ENCODE measurements at regions not wholly inside any gene's neighbourhood (a gene's known extent, or its start where the extent isn't known, plus 50 kb on each side); places are given as distances from the start of the nearest gene placed in this dataset.

DNA sequence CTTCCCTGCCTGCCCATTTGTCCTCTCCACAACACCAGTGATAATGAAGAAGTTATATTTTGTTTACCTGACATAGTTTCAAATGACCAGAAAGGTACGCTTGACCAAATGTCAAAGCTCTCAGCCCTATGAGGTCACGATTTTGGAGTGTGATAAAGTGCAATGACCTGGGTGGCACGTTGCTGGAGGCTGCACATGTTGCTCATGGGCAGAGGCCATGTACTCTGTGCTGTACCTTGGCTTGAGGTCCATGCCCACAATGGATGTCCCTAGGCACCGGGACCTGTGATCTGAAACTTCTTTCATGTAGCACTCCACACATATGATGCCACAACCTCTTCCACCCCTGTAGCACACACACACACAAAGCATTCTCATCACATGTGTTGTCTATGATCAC, 164.0 kb upstream of the HEY2 start:
- no peaks in the 10 kb centered on the region for H4K20me1 ChIP-seq (ENCODE audit: insufficient read depth, low read length)
- no peaks in the 10 kb centered on the region for H3K9me2 ChIP-seq (ENCODE audit: low read depth, low read length)
- no peak overlapping the region for H3K4me3 ChIP-seq (ENCODE audit: low read depth, low read length, poor library complexity, severe bottlenecking)
- no peaks in the 10 kb centered on the region for H3F3A ChIP-seq (ENCODE audit: insufficient read depth, low read length)
- H3K4me1 ChIP-seq (ENCODE audit: insufficient read depth, low read length, severe bottlenecking), result peaks cover 42% of the 10 kb centered on the region
- no peaks in the 10 kb centered on the region for H3K27me3 ChIP-seq (ENCODE audit: insufficient read depth, low read length)
- TF ChIP-seq, protein P1, sequence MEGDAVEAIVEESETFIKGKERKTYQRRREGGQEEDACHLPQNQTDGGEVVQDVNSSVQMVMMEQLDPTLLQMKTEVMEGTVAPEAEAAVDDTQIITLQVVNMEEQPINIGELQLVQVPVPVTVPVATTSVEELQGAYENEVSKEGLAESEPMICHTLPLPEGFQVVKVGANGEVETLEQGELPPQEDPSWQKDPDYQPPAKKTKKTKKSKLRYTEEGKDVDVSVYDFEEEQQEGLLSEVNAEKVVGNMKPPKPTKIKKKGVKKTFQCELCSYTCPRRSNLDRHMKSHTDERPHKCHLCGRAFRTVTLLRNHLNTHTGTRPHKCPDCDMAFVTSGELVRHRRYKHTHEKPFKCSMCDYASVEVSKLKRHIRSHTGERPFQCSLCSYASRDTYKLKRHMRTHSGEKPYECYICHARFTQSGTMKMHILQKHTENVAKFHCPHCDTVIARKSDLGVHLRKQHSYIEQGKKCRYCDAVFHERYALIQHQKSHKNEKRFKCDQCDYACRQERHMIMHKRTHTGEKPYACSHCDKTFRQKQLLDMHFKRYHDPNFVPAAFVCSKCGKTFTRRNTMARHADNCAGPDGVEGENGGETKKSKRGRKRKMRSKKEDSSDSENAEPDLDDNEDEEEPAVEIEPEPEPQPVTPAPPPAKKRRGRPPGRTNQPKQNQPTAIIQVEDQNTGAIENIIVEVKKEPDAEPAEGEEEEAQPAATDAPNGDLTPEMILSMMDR (IDR thresholded peaks at IDR 0.05; ENCODE audit: low read length), result no peak
- TF ChIP-seq EZH2 (IDR thresholded peaks at IDR 0.05; ENCODE audit: borderline replicate concordance, low read length), result no peak
- H3K4me2 ChIP-seq (ENCODE audit: low read length), result no peak overlapping the region; the same call in 1 of the 2 replicates
- H3K79me2 ChIP-seq (ENCODE audit: insufficient read depth, low read length), result no peaks in the 10 kb centered on the region
- peak overlapping the region; percentile 48 for H3K27ac ChIP-seq (ENCODE audit: low read depth, low read length, poor library complexity, severe bottlenecking)
- H2AFZ ChIP-seq (ENCODE audit: low read length), result no peak overlapping the region
- no peaks in the 10 kb centered on the region for H3K36me3 ChIP-seq (ENCODE audit: insufficient read depth, low read length)
- no peaks in the 10 kb centered on the region for H3K9me3 ChIP-seq (ENCODE audit: low read length)
- H3K9ac ChIP-seq (ENCODE audit: low read length), result no peak overlapping the region

DNA sequence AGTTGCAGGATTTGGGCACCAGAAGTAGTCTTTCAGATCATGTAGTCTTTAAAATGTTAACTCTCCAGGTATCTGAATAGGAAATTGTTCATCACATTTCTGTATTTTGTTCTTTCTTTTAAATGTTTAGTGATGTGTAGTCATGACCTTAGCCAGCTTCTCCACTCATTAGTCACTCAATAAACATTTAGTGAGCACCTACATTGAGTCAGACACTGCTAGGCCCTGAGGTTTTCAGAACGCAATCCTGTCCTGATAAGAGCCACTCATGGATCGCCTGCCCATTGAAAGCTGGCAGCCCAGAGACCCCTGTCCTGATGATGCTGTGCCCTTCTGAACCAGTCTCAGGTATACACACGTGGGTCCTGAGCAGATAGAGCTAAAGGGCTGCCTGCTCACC, 163.4 kb upstream of the HEY2 start:
- no peaks in the 10 kb centered on the region for H3K36me3 ChIP-seq (ENCODE audit: insufficient read depth, low read length)
- no peaks in the 10 kb centered on the region for H3K79me2 ChIP-seq (ENCODE audit: insufficient read depth, low read length)
- H4K20me1 ChIP-seq (ENCODE audit: insufficient read depth, low read length), result no peaks in the 10 kb centered on the region
- no peak overlapping the region for H3K9ac ChIP-seq (ENCODE audit: low read length)
- no peaks in the 10 kb centered on the region for H3K27me3 ChIP-seq (ENCODE audit: insufficient read depth, low read length)
- H3K9me2 ChIP-seq (ENCODE audit: low read depth, low read length), result no peaks in the 10 kb centered on the region
- H3K27ac ChIP-seq (ENCODE audit: low read depth, low read length, poor library complexity, severe bottlenecking), result peak overlapping the region; percentile 48
- no peak for TF ChIP-seq EZH2 (IDR thresholded peaks at IDR 0.05; ENCODE audit: borderline replicate concordance, low read length)
- TF ChIP-seq, protein P1 (IDR thresholded peaks at IDR 0.05; ENCODE audit: low read length), result no peak
- peaks cover 46% of the 10 kb centered on the region for H3K4me1 ChIP-seq (ENCODE audit: insufficient read depth, low read length, severe bottlenecking)
- no peaks in the 10 kb centered on the region for H3K9me3 ChIP-seq (ENCODE audit: low read length)
- H3F3A ChIP-seq (ENCODE audit: insufficient read depth, low read length), result no peaks in the 10 kb centered on the region
- H3K4me2 ChIP-seq (ENCODE audit: low read length), result no peak overlapping the region
- no peak overlapping the region for H3K4me3 ChIP-seq (ENCODE audit: low read depth, low read length, poor library complexity, severe bottlenecking)
- H2AFZ ChIP-seq (ENCODE audit: low read length), result no peak overlapping the region

DNA sequence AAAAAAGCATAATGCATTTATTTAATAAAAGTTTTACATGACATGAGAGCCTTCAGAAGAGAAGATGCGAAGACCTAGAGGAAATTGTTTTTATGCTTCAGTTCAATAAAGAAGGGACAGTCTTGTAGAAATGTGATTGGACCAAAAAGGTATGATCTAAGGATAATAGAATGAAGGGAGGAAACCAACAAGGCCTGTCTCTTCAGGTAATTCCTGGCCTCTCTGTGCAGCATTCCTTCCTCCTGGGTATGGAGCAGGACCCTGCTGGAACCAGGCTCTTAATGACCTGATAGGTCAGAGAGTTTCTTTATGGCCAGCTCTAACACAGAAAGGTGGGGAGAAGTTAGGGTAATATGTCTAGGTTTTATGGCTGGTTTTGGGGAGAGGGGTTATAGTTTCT, 162.8 kb upstream of the HEY2 start:
- Histone ChIP-seq H4K20me1 (ENCODE audit: insufficient read depth, low read length) (no peaks in the 10 kb centered on the region), H2AFZ (ENCODE audit: low read length) (no peak overlapping the region)
- TF ChIP-seq, protein P1 (IDR thresholded peaks at IDR 0.05; ENCODE audit: low read length), result no peak
- TF ChIP-seq EZH2 (IDR thresholded peaks at IDR 0.05; ENCODE audit: borderline replicate concordance, low read length), result no peak

More for the DNA sequence above, 162.8 kb upstream of the HEY2 start:
- H3K4me2 ChIP-seq (ENCODE audit: low read length), result no peak overlapping the region
- H3K79me2 ChIP-seq (ENCODE audit: insufficient read depth, low read length), result no peaks in the 10 kb centered on the region
- H3K36me3 ChIP-seq (ENCODE audit: insufficient read depth, low read length), result no peaks in the 10 kb centered on the region
- no peaks in the 10 kb centered on the region for H3K27me3 ChIP-seq (ENCODE audit: insufficient read depth, low read length)
- no peak overlapping the region for H3K4me3 ChIP-seq (ENCODE audit: low read depth, low read length, poor library complexity, severe bottlenecking)
- no peaks in the 10 kb centered on the region for H3F3A ChIP-seq (ENCODE audit: insufficient read depth, low read length)
- H3K27ac ChIP-seq (ENCODE audit: low read depth, low read length, poor library complexity, severe bottlenecking), result no peak overlapping the region
- H3K9me3 ChIP-seq (ENCODE audit: low read length), result no peaks in the 10 kb centered on the region
- peaks cover 50% of the 10 kb centered on the region for H3K4me1 ChIP-seq (ENCODE audit: insufficient read depth, low read length, severe bottlenecking)
- H3K9me2 ChIP-seq (ENCODE audit: low read depth, low read length), result no peaks in the 10 kb centered on the region
- no peak overlapping the region for H3K9ac ChIP-seq (ENCODE audit: low read length)

Data from OCI-LY1 (cell line).